ENCODE measurements at regions not wholly inside any gene's neighbourhood (a gene's known extent, or its start where the extent isn't known, plus 50 kb on each side); places are given as distances from the start of the nearest gene placed in this dataset.

GRCh38 chr22:45101515-45102227 lies 62.1 kb upstream of the NUP50 start:
- no peaks in the 10 kb centered on the region for H3K36me3 ChIP-seq (replicated peaks)
- in situ Hi-C loops (cut with MboI; ENCODE audit: low sequenced_read_pairs), result no loop called here
- peak in 1 of 2 experiments; percentile 44 for DNase-seq (ENCODE audit: low spot score in 2 of 2)
- no peaks in the 10 kb centered on the region for H3K4me1 ChIP-seq
- no peaks in the 10 kb centered on the region for H3K9me3 ChIP-seq
- no peaks in the 10 kb centered on the region for H3K27me3 ChIP-seq (ENCODE audit: low read depth)
- H3K4me3 ChIP-seq, result no peak overlapping the region

DNA sequence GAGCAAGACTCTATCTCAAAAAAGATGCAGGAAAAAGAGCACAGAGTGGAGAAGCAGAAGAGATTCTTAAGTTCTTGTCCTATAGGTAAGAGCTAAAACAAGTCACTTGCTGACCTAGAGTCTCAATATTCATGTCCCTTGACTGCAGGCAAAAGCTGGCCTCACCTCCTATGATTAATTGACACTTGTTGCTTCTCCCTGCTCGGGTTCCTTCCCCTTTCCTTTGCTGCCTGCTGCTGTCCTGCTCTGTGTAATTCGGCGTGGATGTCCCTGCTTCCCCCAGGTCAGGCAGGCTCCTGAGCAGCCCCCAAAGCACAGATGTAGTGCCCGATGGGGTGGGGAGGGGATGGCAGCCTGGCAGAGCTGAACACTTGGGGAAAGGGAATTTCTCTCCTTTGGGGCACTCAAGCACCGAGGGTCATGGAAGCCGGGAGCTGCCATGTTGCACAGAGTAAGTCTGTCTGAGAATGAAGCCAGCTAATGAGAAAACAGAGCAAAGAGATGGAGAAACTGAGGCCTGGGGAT lies 60.8 kb upstream of the NUP50 start:
- Histone ChIP-seq H3K27me3 (ENCODE audit: low read depth) (0 out of 2 replicates have a peak, but pooled peaks cover 3% of the 10 kb centered on the region), H3K36me3 (replicated peaks) (no peaks in the 10 kb centered on the region), H3K4me3 (no peak overlapping the region), H3K9me3 (no peaks in the 10 kb centered on the region), H3K4me1 (no peaks in the 10 kb centered on the region)
- in situ Hi-C loops (cut with MboI; ENCODE audit: low sequenced_read_pairs), result no loop called here
- no peak for DNase-seq (ENCODE audit: low spot score in 2 of 2)

- no peak overlapping the region for H3K4me3 ChIP-seq
- no peaks in the 10 kb centered on the region for H3K36me3 ChIP-seq (replicated peaks)
- no peak for DNase-seq (ENCODE audit: low spot score in 2 of 2)
- in situ Hi-C loops (cut with MboI; ENCODE audit: low sequenced_read_pairs), result no loop called here
- no peaks in the 10 kb centered on the region for H3K4me1 ChIP-seq
- no peaks in the 10 kb centered on the region for H3K9me3 ChIP-seq
- H3K27me3 ChIP-seq (ENCODE audit: low read depth), result 0 out of 2 replicates have a peak, but pooled peaks cover 3% of the 10 kb centered on the region
Measured at GRCh38 chr22:45103756-45104155, 60.0 kb upstream of the NUP50 start.

DNA sequence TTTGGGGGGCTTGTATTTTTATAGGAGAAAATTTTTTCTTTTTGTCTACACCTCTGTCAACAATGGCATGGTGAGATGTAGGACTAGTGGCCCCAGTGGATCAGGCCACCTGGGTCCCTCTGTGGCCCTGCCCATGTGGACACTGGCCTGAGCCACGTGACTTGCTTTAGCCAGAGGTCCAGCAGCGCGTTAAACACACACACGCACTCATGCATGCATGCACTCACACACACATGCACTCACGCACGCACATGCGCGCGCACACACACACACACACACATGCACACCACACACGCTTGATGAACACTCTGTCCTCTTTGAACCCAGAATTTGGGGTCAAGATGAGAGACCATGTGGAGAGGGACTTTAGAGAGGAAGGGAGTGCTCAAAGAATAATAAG lies 59.4 kb upstream of the NUP50 start:
- H3K27me3 ChIP-seq (ENCODE audit: low read depth), result 0 out of 2 replicates have a peak, but pooled peaks cover 3% of the 10 kb centered on the region
- H3K36me3 ChIP-seq (replicated peaks), result no peaks in the 10 kb centered on the region
- no peak overlapping the region for H3K4me3 ChIP-seq
- H3K9me3 ChIP-seq, result no peaks in the 10 kb centered on the region
- DNase-seq (ENCODE audit: low spot score in 2 of 2), result no peak
- in situ Hi-C loops (cut with MboI; ENCODE audit: low sequenced_read_pairs), result no loop called here
- no peaks in the 10 kb centered on the region for H3K4me1 ChIP-seq

DNA sequence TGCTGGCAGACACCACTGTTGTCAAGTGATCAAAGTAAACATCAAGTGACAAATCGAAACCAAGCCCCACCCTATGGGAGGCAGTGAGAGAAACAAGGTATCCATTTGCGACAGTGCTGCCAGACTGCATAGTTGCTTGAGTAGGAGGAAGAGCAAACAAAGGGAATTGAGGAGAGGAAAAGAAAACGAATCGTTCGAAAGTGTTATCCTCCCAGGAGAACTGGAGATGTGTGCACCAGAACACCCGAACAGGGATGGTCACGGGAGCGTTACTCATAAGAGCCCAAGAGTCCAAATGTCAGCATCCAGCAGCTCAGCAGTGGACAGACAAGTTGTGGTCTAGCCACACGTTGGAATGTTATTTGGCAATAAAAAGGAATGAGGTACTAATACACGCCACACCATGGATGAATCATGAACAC lies 58.4 kb upstream of the NUP50 start:
- 0 out of 2 replicates have a peak, but pooled peaks cover 3% of the 10 kb centered on the region for H3K27me3 ChIP-seq (ENCODE audit: low read depth)
- no peak overlapping the region for H3K4me3 ChIP-seq
- no peak for DNase-seq (ENCODE audit: low spot score in 2 of 2)
- no peaks in the 10 kb centered on the region for H3K36me3 ChIP-seq (replicated peaks)
- H3K9me3 ChIP-seq, result no peaks in the 10 kb centered on the region
- in situ Hi-C loops (cut with MboI; ENCODE audit: low sequenced_read_pairs), result no loop called here
- no peaks in the 10 kb centered on the region for H3K4me1 ChIP-seq

DNA sequence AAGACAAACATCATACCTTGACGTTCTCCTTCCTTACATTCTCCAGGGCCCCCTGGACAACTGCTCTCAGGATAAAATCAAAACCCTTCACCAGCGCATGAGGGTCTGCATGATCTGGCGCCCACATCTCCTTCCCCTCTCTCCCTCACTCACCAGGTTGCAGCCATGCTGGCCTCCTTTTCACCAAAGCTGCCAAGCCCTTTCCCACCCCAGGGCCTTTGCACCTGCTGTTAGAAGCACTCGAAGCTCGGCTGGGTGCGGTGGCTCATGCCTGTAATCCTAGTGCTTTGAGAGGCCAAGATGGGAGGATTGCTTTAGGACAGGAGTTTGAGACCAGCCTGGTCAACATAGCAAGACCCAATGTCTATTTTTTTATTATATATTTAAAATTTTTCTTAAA lies 56.1 kb upstream of the NUP50 start:
- H3K4me3 ChIP-seq, result no peak overlapping the region
- DNase-seq (ENCODE audit: low spot score in 2 of 2), result no peak
- in situ Hi-C loops (cut with MboI; ENCODE audit: low sequenced_read_pairs), result no loop called here
- H3K36me3 ChIP-seq (replicated peaks), result no peaks in the 10 kb centered on the region
- 0 out of 2 replicates have a peak, but pooled peaks cover 3% of the 10 kb centered on the region for H3K27me3 ChIP-seq (ENCODE audit: low read depth)
- H3K4me1 ChIP-seq, result no peaks in the 10 kb centered on the region
- no peaks in the 10 kb centered on the region for H3K9me3 ChIP-seq

- H3K4me1 ChIP-seq, result no peaks in the 10 kb centered on the region
- peaks cover 6% of the 10 kb centered on the region; the same call in 1 of the 2 replicates for H3K27me3 ChIP-seq (ENCODE audit: low read depth)
- no peak for DNase-seq (ENCODE audit: low spot score in 2 of 2)
- no peak overlapping the region for H3K4me3 ChIP-seq
- H3K36me3 ChIP-seq (replicated peaks), result no peaks in the 10 kb centered on the region
- 0 out of 2 replicates have a peak, but pooled peaks cover 2% of the 10 kb centered on the region for H3K9me3 ChIP-seq
- in situ Hi-C loops (cut with MboI; ENCODE audit: low sequenced_read_pairs), result no loop called here
Measured at GRCh38 chr22:45112136-45112879, 51.4 kb upstream of the NUP50 start.
